ENCODE measurements at regions not wholly inside any gene's neighbourhood (a gene's known extent, or its start where the extent isn't known, plus 50 kb on each side); places are given as distances from the start of the nearest gene placed in this dataset.

DNA sequence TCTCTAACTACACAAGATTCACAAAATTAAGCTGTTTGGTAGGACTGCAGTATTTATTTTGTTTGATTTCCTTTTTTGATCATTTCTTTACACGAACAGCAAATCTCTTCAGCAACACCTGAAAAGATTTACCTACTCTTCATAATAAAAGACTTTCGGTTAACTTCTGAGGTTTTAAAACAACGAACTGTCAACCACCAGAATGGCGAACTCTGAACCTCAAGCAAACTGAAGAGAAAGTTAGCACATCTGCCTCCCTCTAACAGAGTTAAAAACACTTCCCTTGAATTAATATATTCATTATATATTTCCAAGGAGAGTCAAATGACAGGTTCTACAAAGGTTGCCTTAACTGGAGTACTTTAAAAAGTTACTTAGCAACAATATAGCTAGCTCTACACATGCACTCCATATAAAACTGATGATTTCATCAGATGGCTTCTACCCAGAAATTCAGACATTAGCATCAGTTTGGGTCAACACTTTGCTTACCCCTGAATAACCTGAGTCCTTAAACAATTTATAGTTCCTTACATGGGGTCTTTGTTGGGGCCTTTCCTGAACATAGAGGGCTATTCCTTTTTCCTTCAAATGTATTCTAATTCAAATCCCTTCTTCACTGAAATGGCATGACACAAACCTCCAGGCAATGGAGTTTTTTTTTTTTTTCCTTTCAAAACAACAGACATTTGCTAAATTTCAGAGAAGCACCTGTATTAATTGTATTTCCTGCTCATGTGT lies 118.3 kb downstream of the SEM1 start:
- peaks cover 2% of the 10 kb centered on the region for H3K27me3 ChIP-seq (replicated peaks; ENCODE audit: insufficient read depth)
- no peak overlapping the region for H3K27ac ChIP-seq
- H3K9me3 ChIP-seq: no peaks in the 10 kb centered on the region
- no peak overlapping the region for H3K4me3 ChIP-seq
- H3K36me3 ChIP-seq: no peaks in the 10 kb centered on the region
- H3K4me1 ChIP-seq (replicated peaks): peaks cover 3% of the 10 kb centered on the region
- intact Hi-C loops (cut with DNase I): no loop called here
- DNase-seq (ENCODE audit: low spot score): no peak
- TF ChIP-seq POLR2A (IDR thresholded peaks at IDR 0.05) (no peak), POLR2AphosphoS5 (IDR thresholded peaks at IDR 0.05) (no peak)
- TF ChIP-seq, protein P1, sequence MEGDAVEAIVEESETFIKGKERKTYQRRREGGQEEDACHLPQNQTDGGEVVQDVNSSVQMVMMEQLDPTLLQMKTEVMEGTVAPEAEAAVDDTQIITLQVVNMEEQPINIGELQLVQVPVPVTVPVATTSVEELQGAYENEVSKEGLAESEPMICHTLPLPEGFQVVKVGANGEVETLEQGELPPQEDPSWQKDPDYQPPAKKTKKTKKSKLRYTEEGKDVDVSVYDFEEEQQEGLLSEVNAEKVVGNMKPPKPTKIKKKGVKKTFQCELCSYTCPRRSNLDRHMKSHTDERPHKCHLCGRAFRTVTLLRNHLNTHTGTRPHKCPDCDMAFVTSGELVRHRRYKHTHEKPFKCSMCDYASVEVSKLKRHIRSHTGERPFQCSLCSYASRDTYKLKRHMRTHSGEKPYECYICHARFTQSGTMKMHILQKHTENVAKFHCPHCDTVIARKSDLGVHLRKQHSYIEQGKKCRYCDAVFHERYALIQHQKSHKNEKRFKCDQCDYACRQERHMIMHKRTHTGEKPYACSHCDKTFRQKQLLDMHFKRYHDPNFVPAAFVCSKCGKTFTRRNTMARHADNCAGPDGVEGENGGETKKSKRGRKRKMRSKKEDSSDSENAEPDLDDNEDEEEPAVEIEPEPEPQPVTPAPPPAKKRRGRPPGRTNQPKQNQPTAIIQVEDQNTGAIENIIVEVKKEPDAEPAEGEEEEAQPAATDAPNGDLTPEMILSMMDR (IDR thresholded peaks at IDR 0.05): no peak
- 45% methylated on average over 4 of the region's 4 CpGs for WGBS

DNA sequence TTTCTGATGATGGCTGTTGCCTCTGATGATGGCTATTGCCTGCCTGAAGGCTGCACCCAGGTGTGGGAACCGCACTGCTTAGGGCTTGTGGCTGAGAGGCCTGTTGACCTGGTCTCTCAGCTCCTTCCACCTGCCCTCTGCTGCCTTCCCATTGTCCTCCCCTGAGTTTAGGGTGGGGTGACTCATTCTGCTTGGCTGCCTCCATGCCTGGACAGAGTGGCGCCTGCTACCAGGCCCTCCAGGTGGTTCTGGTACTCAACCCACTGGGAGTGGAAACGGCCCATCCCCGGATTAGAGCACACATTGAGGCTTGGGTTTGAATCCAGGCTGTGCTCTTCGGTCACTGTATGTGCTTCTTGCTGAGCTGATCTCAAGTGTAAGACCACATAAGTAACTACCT lies 120.6 kb downstream of the SEM1 start:
- Histone ChIP-seq H3K4me3 (no peak overlapping the region), H3K9me3 (no peaks in the 10 kb centered on the region), H3K27me3 (replicated peaks; ENCODE audit: insufficient read depth) (peaks cover 2% of the 10 kb centered on the region), H3K36me3 (no peaks in the 10 kb centered on the region), H3K27ac (no peak overlapping the region), H3K4me1 (replicated peaks) (no peaks in the 10 kb centered on the region)
- no peak for TF ChIP-seq POLR2AphosphoS5 (IDR thresholded peaks at IDR 0.05)
- no peak for TF ChIP-seq POLR2A (IDR thresholded peaks at IDR 0.05)
- TF ChIP-seq, protein P1 (IDR thresholded peaks at IDR 0.05): no peak
- 95% methylated on average over 5 of the region's 5 CpGs for WGBS
- no peak for DNase-seq (ENCODE audit: low spot score)
- intact Hi-C loops (cut with DNase I): no loop called here

DNA sequence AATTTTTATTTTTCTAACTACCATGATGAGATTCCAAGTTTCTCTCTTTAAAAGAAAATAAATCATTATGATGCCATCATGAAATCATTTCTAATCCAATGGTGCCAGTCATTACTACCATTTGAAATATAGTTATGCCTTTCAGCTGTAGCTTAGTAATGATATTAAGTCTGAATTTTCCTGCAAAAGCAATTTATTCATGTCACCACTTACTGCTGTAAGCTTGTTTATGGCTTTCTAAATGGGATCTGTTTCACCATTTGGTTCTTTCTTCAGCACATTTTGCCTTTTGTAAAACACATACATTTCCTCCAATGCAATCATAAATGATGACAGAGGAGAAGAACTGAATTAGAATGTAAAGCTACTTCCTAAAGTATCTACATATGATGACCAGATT lies 130.5 kb downstream of the SEM1 start:
- intact Hi-C loops (cut with DNase I): no loop called here
- no peak overlapping the region for H3K27ac ChIP-seq
- H3K9me3 ChIP-seq: no peaks in the 10 kb centered on the region
- H3K27me3 ChIP-seq (replicated peaks; ENCODE audit: insufficient read depth): no peaks in the 10 kb centered on the region
- DNase-seq (ENCODE audit: low spot score): no peak
- no peaks in the 10 kb centered on the region for H3K36me3 ChIP-seq
- H3K4me3 ChIP-seq: no peak overlapping the region
- TF ChIP-seq, protein P1 (IDR thresholded peaks at IDR 0.05): no peak
- TF ChIP-seq POLR2AphosphoS5 (IDR thresholded peaks at IDR 0.05) (no peak), POLR2A (IDR thresholded peaks at IDR 0.05) (no peak)
- H3K4me1 ChIP-seq (replicated peaks): no peaks in the 10 kb centered on the region

DNA sequence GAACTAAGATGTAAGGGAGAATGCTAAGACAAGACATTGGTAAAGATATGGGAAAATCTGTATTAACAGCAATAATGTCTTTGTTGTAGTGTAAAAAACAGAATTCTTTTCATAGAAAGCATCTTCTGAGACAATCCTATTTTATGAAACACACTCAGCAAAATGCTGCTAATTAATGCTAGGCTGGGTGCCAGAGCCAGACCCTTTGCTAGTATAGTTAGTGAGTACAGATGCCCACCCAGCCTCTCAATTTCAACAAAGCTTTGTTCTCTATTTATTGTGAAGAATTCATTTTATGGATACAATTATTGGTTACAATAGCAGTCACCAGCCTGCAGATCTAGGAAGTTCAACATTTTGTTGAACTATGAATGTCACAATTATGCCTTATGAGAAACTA lies 131.0 kb downstream of the SEM1 start:
- H3K9me3 ChIP-seq: no peaks in the 10 kb centered on the region
- DNase-seq (ENCODE audit: low spot score): no peak

DNA sequence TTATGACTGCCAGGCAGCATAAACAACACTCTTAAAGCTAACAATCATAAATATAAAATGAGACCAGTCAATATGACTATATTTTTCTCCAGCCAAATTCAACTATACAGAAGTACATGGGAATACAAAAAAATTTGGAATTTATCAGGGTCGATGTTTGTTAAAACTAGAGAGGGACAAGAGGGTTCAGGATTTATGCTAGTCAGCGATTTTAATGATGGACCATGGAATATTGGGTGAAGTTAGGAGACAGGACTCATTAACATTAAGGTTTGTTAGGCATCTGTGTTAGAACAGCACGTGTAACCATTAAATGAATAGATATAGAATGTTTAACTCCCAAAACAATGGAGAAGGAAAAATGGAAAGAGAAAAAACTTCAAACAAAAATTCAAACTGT lies 146.2 kb downstream of the SEM1 start:
- Histone ChIP-seq H3K36me3 (no peaks in the 10 kb centered on the region), H3K4me1 (replicated peaks) (no peaks in the 10 kb centered on the region), H3K9me3 (no peaks in the 10 kb centered on the region), H3K4me3 (no peak overlapping the region), H3K27ac (no peak overlapping the region), H3K27me3 (replicated peaks; ENCODE audit: insufficient read depth) (no peaks in the 10 kb centered on the region)
- 73% methylated on average over 3 of the region's 3 CpGs for WGBS
- intact Hi-C loops (cut with DNase I): no loop called here
- no peak for DNase-seq (ENCODE audit: low spot score)
- TF ChIP-seq POLR2A (IDR thresholded peaks at IDR 0.05) (no peak), POLR2AphosphoS5 (IDR thresholded peaks at IDR 0.05) (no peak)
- TF ChIP-seq, protein P1 (IDR thresholded peaks at IDR 0.05): no peak

More for the DNA sequence above, 131.0 kb downstream of the SEM1 start:
- TF ChIP-seq POLR2AphosphoS5 (IDR thresholded peaks at IDR 0.05): no peak
- TF ChIP-seq POLR2A (IDR thresholded peaks at IDR 0.05): no peak
- TF ChIP-seq, protein P1 (IDR thresholded peaks at IDR 0.05): no peak
- intact Hi-C loops (cut with DNase I): no loop called here
- H3K4me1 ChIP-seq (replicated peaks): no peaks in the 10 kb centered on the region
- H3K27ac ChIP-seq: no peak overlapping the region
- H3K4me3 ChIP-seq: no peak overlapping the region
- H3K36me3 ChIP-seq: no peaks in the 10 kb centered on the region
- no peaks in the 10 kb centered on the region for H3K27me3 ChIP-seq (replicated peaks; ENCODE audit: insufficient read depth)
